OCI-LY3 (cell line): ENCODE measurements at regions not wholly inside any gene's neighbourhood (a gene's known extent, or its start where the extent isn't known, plus 50 kb on each side); places are given as distances from the start of the nearest gene placed in this dataset.

Experiments
- H2AFZ ChIP-seq: fragments of 200-600, 300-600 bp; shearing (Covaris generic); 2 replicates; pipeline ENCODE4 v1.6.0; 2014; ENCODE audit warnings: antibody characterized with exemption, low read depth, low read length
- H3K27ac ChIP-seq: fragments of 200-600, 300-600 bp; sonication (generic); 2 replicates; pipeline ENCODE4 v1.5.1; 2014; ENCODE audit warnings: mild to moderate bottlenecking, low read length, moderate library complexity, mixed read lengths
- H3K27me3 ChIP-seq: fragments of 200-600, 300-600 bp; sonication (generic); 2 replicates; pipeline ENCODE4 v1.6.1; 2014; ENCODE audit warnings: low read depth, low read length, mixed read lengths
- H3K36me3 ChIP-seq: fragments of 200-600, 300-600 bp; sonication (generic); replicated peaks from 2 replicates; pipeline ENCODE3; 2014; ENCODE audit warnings: low read depth, low read length, mixed read lengths
- H3K4me1 ChIP-seq: fragments of 300-600, 200-600 bp; sonication (generic); 2 replicates; pipeline ENCODE4 v1.6.1; 2014; ENCODE audit warnings: low read length, mixed read lengths
- H3K4me2 ChIP-seq: fragments of 200-600, 300-600 bp; sonication (generic); 2 replicates; pipeline ENCODE4 v1.6.1; 2014; ENCODE audit warnings: low read length, mixed read lengths
- H3K4me3 ChIP-seq: fragments of 300-600, 200-600 bp; sonication (generic); 2 replicates; pipeline ENCODE4 v1.5.1; 2014; ENCODE audit warnings: antibody characterized with exemption, mild to moderate bottlenecking, low read length, moderate library complexity
- H3K79me2 ChIP-seq: fragments of 300-600, 200-600 bp; shearing (Covaris generic); 2 replicates; pipeline ENCODE4 v1.6.1; 2014; ENCODE audit warnings: mild to moderate bottlenecking, low read length, mixed read lengths
- H3K9ac ChIP-seq: fragments of 300-600, 200-600 bp; shearing (Covaris generic); 2 replicates; pipeline ENCODE4 v1.6.0; 2014; ENCODE audit warnings: mild to moderate bottlenecking, low read length, moderate library complexity
- H3K9me3 ChIP-seq: fragments of 200-600, 300-600 bp; shearing (Covaris generic); 2 replicates; pipeline ENCODE4 v1.6.1; 2014; ENCODE audit warnings: low read length, mixed read lengths; ENCODE audit not compliant: insufficient read depth
- H4K20me1 ChIP-seq: fragments of 200-600, 300-600 bp; sonication (generic); 2 replicates; pipeline ENCODE4 v1.6.1; 2016; ENCODE audit warnings: low read length, mixed read lengths; ENCODE audit not compliant: insufficient read depth
- CTCF ChIP-seq: fragments of 200-600, 300-600 bp; sonication (generic); IDR thresholded peaks from 2 replicates; pipeline ENCODE4 v1.5.1; 2014; ENCODE audit warnings: antibody characterized with exemption, low read length, low read depth
- EZH2phosphoT487 ChIP-seq: fragments of 200-600 bp; shearing (Covaris generic); IDR thresholded peaks from 2 replicates; pipeline ENCODE4 v1.6.1; 2018; ENCODE audit warnings: antibody characterized with exemption, mixed run types, low read depth

- Histone ChIP-seq H2AFZ (no peak overlapping the region), H3K27me3 (no peaks in the 10 kb centered on the region), H4K20me1 (no peaks in the 10 kb centered on the region), H3K4me3 (no peak overlapping the region), H3K4me1 (no peaks in the 10 kb centered on the region), H3K9me3 (no peaks in the 10 kb centered on the region), H3K4me2 (no peak overlapping the region), H3K27ac (no peak overlapping the region), H3K9ac (no peak overlapping the region), H3K79me2 (no peaks in the 10 kb centered on the region), H3K36me3 (no peaks in the 10 kb centered on the region)
- TF ChIP-seq EZH2phosphoT487 (no peak), CTCF (no peak)
Observed at GRCh38 chr11:107222916-107223460, 204.7 kb upstream of the GUCY1A2 start.

GRCh38 chr11:107222431-107222830, 204.2 kb upstream of the GUCY1A2 start:
- Histone ChIP-seq H4K20me1 (no peaks in the 10 kb centered on the region), H3K79me2 (no peaks in the 10 kb centered on the region), H3K4me1 (no peaks in the 10 kb centered on the region), H3K9me3 (no peaks in the 10 kb centered on the region), H3K36me3 (no peaks in the 10 kb centered on the region), H3K4me2 (no peak overlapping the region), H3K27me3 (no peaks in the 10 kb centered on the region), H3K27ac (no peak overlapping the region), H3K9ac (no peak overlapping the region), H3K4me3 (no peak overlapping the region), H2AFZ (no peak overlapping the region)
- TF ChIP-seq CTCF (no peak), EZH2phosphoT487 (no peak)

- Histone ChIP-seq H4K20me1 (no peaks in the 10 kb centered on the region), H3K9me3 (no peaks in the 10 kb centered on the region), H3K27me3 (no peaks in the 10 kb centered on the region), H3K36me3 (no peaks in the 10 kb centered on the region), H3K4me2 (no peak overlapping the region), H3K79me2 (no peaks in the 10 kb centered on the region), H3K9ac (no peak overlapping the region), H3K27ac (no peak overlapping the region), H3K4me3 (no peak overlapping the region), H3K4me1 (no peaks in the 10 kb centered on the region), H2AFZ (no peak overlapping the region)
- TF ChIP-seq CTCF (no peak), EZH2phosphoT487 (no peak)
Observed at GRCh38 chr11:107221748-107222285, 203.5 kb upstream of the GUCY1A2 start.

- Histone ChIP-seq H4K20me1 (no peaks in the 10 kb centered on the region), H3K9ac (no peak overlapping the region)
- TF ChIP-seq CTCF (no peak), EZH2phosphoT487 (no peak)
Observed at GRCh38 chr11:107218123-107219013, 200.1 kb upstream of the GUCY1A2 start.

More at GRCh38 chr11:107218123-107219013, 200.1 kb upstream of the GUCY1A2 start:
- Histone ChIP-seq H3K36me3 (no peaks in the 10 kb centered on the region), H3K9me3 (no peaks in the 10 kb centered on the region), H3K27ac (no peak overlapping the region), H2AFZ (no peak overlapping the region), H3K27me3 (no peaks in the 10 kb centered on the region), H3K4me3 (no peak overlapping the region), H3K79me2 (no peaks in the 10 kb centered on the region), H3K4me1 (no peaks in the 10 kb centered on the region), H3K4me2 (no peak overlapping the region)
